GM19395 (cell line): ENCODE measurements at regions not wholly inside any gene's neighbourhood (a gene's known extent, or its start where the extent isn't known, plus 50 kb on each side); places are given as distances from the start of the nearest gene placed in this dataset.
A peak's percentile ranks its signal among the peaks of the same experiment; 100 is the strongest.

Experiments used
- ATAC-seq: cut with Tn5 transposase; IDR thresholded peaks from one replicate; pipeline ENCODE4 v1.9.1; 2021; ENCODE audit warnings: mild to moderate bottlenecking, moderate library complexity; ENCODE audit not compliant: unreplicated experiment

- no peak for ATAC-seq
Measured at GRCh38 chr2:18209934-18210639, 331.6 kb downstream of the KCNS3 start.

- no peak for ATAC-seq
Measured at GRCh38 chr2:18208956-18209355, 330.5 kb downstream of the KCNS3 start.

GRCh38 chr2:18200771-18201170, 322.3 kb downstream of the KCNS3 start:
- ATAC-seq: no peak

- no peak for ATAC-seq
Measured at GRCh38 chr2:18198677-18199076, 320.2 kb downstream of the KCNS3 start.

GRCh38 chr2:18194161-18194560, 315.7 kb downstream of the KCNS3 start:
- no peak for ATAC-seq

GRCh38 chr2:18186816-18187613, 308.5 kb downstream of the KCNS3 start:
- no peak for ATAC-seq

- ATAC-seq: no peak
Measured at GRCh38 chr2:18182861-18183260, 304.4 kb downstream of the KCNS3 start.

GRCh38 chr2:18180912-18181311, 302.4 kb downstream of the KCNS3 start:
- ATAC-seq: no peak

- no peak for ATAC-seq
Measured at GRCh38 chr2:18180031-18180610, 301.7 kb downstream of the KCNS3 start.

GRCh38 chr2:18178736-18179349, 300.4 kb downstream of the KCNS3 start:
- peak; percentile 98 for ATAC-seq

GRCh38 chr2:18176679-18177215, 298.3 kb downstream of the KCNS3 start:
- ATAC-seq: no peak

GRCh38 chr2:18172607-18173006, 294.1 kb downstream of the KCNS3 start:
- no peak for ATAC-seq

GRCh38 chr2:18171191-18172139, 293.0 kb downstream of the KCNS3 start:
- no peak for ATAC-seq

- ATAC-seq: no peak
Measured at GRCh38 chr2:18170642-18171041, 292.2 kb downstream of the KCNS3 start.

GRCh38 chr2:18169893-18170175, 291.4 kb downstream of the KCNS3 start:
- no peak for ATAC-seq

- ATAC-seq: no peak
Measured at GRCh38 chr2:18169121-18169892, 290.8 kb downstream of the KCNS3 start.

- no peak for ATAC-seq
Measured at GRCh38 chr2:18167871-18168270, 289.4 kb downstream of the KCNS3 start.

- no peak for ATAC-seq
Measured at GRCh38 chr2:18161681-18162080, 283.2 kb downstream of the KCNS3 start.

- ATAC-seq: no peak
Measured at GRCh38 chr2:18159896-18160295, 281.4 kb downstream of the KCNS3 start.

- no peak for ATAC-seq
Measured at GRCh38 chr2:18156421-18156820, 278.0 kb downstream of the KCNS3 start.
